ENCODE measurements at regions not wholly inside any gene's neighbourhood (a gene's known extent, or its start where the extent isn't known, plus 50 kb on each side); places are given as distances from the start of the nearest gene placed in this dataset.

- ATAC-seq, result no peak
These were observed 626.6 kb upstream of the TMEM132C start for GRCh38 chr12:127640181-127640886.

DNA sequence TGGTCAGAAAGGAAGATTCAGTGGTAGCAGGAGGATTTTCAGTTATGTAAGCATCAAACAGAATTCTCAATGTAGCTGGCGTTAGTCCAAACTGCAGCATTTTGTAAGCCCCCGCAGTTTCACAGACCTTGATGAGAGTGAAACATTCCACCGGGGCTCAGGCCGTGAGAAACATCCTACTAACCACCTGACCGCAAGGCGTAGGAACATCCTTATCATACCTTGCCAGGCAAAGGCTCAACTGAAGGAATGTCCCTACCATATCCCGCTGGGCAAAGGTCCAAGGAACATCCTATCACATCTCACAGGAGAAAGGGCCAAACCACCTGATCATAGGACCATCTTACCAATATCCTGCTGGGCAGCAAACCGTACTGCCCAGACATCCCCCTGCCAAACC is 624.8 kb upstream of the TMEM132C start:
- H3K4me1 Mint-ChIP-seq, result no peaks in the 10 kb centered on the region
- peaks cover 3% of the 10 kb centered on the region for H3K9me3 Mint-ChIP-seq
- no peak overlapping the region for H3K27ac Mint-ChIP-seq
- DNase-seq (ENCODE audit: low spot score in 2 of 2), result no peak
- H3K4me3 Mint-ChIP-seq, result no peak overlapping the region
- no peaks in the 10 kb centered on the region for H3K36me3 Mint-ChIP-seq
- no peak for ATAC-seq

More at GRCh38 chr12:127640181-127640886, 626.6 kb upstream of the TMEM132C start:
- DNase-seq (ENCODE audit: low spot score in 2 of 2), result no peak
- Mint-ChIP-seq H3K36me3 (no peaks in the 10 kb centered on the region), H3K27ac (no peak overlapping the region), H3K4me3 (no peak overlapping the region), H3K9me3 (peaks cover 3% of the 10 kb centered on the region), H3K4me1 (no peaks in the 10 kb centered on the region)

- no peak overlapping the region for H3K27ac Mint-ChIP-seq
- no peak overlapping the region for H3K4me3 Mint-ChIP-seq
- H3K4me1 Mint-ChIP-seq, result no peaks in the 10 kb centered on the region
- DNase-seq (ENCODE audit: low spot score in 2 of 2), result no peak
- no peak for ATAC-seq
- peaks cover 3% of the 10 kb centered on the region for H3K9me3 Mint-ChIP-seq
- H3K36me3 Mint-ChIP-seq, result no peaks in the 10 kb centered on the region
These were observed 618.6 kb upstream of the TMEM132C start for GRCh38 chr12:127648321-127648720.

DNA sequence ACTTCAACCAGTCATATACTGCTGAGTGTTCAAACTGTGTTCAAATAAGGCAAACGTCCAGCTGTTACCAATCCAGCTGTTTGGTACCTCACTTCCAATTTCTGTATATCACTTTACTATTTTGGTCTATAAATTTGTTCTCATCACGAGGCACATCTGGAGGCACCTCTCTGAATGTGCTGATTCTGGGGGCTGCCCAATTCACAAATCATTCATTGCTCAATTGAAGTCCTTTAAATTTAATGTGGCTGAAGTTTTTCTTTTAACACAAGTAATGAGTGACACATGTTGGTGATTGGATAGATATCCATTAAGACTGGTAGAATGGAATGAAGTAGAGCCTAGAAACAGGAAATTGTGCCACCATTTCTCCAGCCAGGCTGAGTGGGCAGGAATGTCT is 617.0 kb upstream of the TMEM132C start:
- Mint-ChIP-seq H3K9me3 (peaks cover 7% of the 10 kb centered on the region), H3K27ac (no peak overlapping the region), H3K4me3 (no peak overlapping the region), H3K4me1 (no peaks in the 10 kb centered on the region), H3K36me3 (no peaks in the 10 kb centered on the region)
- ATAC-seq (no peak), DNase-seq (ENCODE audit: low spot score in 2 of 2) (no peak)

DNA sequence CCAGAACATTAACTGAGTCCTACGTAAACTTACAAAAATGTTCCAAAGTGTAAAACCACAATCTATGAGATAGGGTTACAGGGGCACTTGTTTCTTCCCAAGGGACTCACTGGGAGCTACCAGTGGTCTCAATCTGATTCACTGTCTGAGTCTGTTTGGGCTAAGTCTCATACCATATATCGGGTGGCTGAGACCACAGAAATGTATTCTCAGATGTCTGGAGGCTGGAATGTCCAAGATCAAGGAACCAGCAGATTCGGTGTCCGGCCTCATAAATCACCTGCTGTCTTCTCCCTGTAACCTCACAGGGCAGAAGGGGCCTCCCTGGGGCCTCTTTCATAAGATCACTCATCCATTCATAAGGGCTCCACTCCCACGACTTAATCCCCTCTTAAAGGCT is 616.3 kb upstream of the TMEM132C start:
- H3K9me3 Mint-ChIP-seq, result peaks cover 7% of the 10 kb centered on the region
- no peak overlapping the region for H3K4me3 Mint-ChIP-seq
- DNase-seq (ENCODE audit: low spot score in 2 of 2) (no peak), ATAC-seq (no peak)
- H3K4me1 Mint-ChIP-seq, result no peaks in the 10 kb centered on the region
- no peak overlapping the region for H3K27ac Mint-ChIP-seq
- no peaks in the 10 kb centered on the region for H3K36me3 Mint-ChIP-seq

DNA sequence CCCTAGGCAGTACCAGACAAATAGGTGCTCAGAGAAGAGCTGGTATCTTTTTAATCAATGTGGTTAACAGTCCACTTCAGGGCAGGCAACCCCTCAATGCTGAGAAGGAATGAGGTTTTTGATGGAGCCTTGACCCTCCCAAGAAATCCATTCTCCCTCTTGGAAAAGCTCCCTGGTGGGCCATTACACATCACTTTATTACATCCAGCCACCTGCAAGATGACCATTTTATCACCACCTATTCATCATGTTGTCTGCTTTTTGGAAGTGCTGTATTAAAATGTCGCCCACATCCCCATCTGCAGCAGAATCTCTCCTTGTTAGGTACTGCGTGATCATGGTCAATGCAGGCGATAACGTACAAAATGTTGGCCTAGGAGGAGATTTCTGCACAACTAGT is 614.7 kb upstream of the TMEM132C start:
- no peaks in the 10 kb centered on the region for H3K4me1 Mint-ChIP-seq
- DNase-seq (ENCODE audit: low spot score in 2 of 2) (no peak), ATAC-seq (no peak)
- H3K4me3 Mint-ChIP-seq, result no peak overlapping the region
- H3K36me3 Mint-ChIP-seq, result no peaks in the 10 kb centered on the region
- H3K9me3 Mint-ChIP-seq, result peaks cover 7% of the 10 kb centered on the region
- H3K27ac Mint-ChIP-seq, result no peak overlapping the region

- peaks cover 7% of the 10 kb centered on the region for H3K9me3 Mint-ChIP-seq
- no peaks in the 10 kb centered on the region for H3K36me3 Mint-ChIP-seq
- no peak overlapping the region for H3K27ac Mint-ChIP-seq
- no peak overlapping the region for H3K4me3 Mint-ChIP-seq
- ATAC-seq, result no peak
- no peaks in the 10 kb centered on the region for H3K4me1 Mint-ChIP-seq
- no peak for DNase-seq (ENCODE audit: low spot score in 2 of 2)
These were observed 612.5 kb upstream of the TMEM132C start for GRCh38 chr12:127654383-127654985.

DNA sequence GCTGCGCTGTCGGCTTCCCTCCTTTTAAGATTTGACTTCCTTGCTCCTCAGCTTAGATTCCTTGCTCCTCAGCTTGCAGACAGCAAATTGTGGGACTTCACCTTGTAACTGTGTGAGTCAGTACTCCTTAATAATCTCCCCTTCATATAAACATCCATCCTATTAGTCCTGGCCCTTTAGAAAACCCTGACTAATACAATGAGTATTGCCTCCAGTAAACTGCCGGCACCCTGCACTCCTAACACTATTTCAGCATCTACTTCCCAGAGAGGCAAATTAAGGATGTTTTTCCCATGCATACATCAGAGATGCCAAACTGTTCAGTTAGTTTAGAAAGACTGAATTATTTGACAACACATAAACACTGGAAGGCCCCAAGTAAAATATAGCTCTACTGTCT is 611.3 kb upstream of the TMEM132C start:
- Mint-ChIP-seq H3K36me3 (no peaks in the 10 kb centered on the region), H3K9me3 (peaks cover 7% of the 10 kb centered on the region), H3K4me1 (no peaks in the 10 kb centered on the region), H3K27ac (no peak overlapping the region), H3K4me3 (no peak overlapping the region)
- ATAC-seq (no peak), DNase-seq (ENCODE audit: low spot score in 2 of 2) (no peak)

- ATAC-seq (no peak), DNase-seq (ENCODE audit: low spot score in 2 of 2) (no peak)
- no peak overlapping the region for H3K27ac Mint-ChIP-seq
- no peaks in the 10 kb centered on the region for H3K36me3 Mint-ChIP-seq
- no peaks in the 10 kb centered on the region for H3K4me1 Mint-ChIP-seq
- no peak overlapping the region for H3K4me3 Mint-ChIP-seq
- H3K9me3 Mint-ChIP-seq, result peaks cover 7% of the 10 kb centered on the region
These were observed 610.7 kb upstream of the TMEM132C start for GRCh38 chr12:127656266-127656665.

- Mint-ChIP-seq H3K4me1 (no peaks in the 10 kb centered on the region), H3K36me3 (no peaks in the 10 kb centered on the region), H3K4me3 (no peak overlapping the region), H3K27ac (no peak overlapping the region), H3K9me3 (peaks cover 5% of the 10 kb centered on the region)
- no peak for ATAC-seq
- no peak for DNase-seq (ENCODE audit: low spot score in 2 of 2)
These were observed 609.9 kb upstream of the TMEM132C start for GRCh38 chr12:127657036-127657435.

GRCh38 chr12:127660961-127661360 is 606.0 kb upstream of the TMEM132C start:
- Mint-ChIP-seq H3K27ac (no peak overlapping the region), H3K9me3 (peaks cover 5% of the 10 kb centered on the region), H3K4me3 (no peak overlapping the region), H3K36me3 (no peaks in the 10 kb centered on the region), H3K4me1 (no peaks in the 10 kb centered on the region)
- ATAC-seq, result no peak
- no peak for DNase-seq (ENCODE audit: low spot score in 2 of 2)

DNA sequence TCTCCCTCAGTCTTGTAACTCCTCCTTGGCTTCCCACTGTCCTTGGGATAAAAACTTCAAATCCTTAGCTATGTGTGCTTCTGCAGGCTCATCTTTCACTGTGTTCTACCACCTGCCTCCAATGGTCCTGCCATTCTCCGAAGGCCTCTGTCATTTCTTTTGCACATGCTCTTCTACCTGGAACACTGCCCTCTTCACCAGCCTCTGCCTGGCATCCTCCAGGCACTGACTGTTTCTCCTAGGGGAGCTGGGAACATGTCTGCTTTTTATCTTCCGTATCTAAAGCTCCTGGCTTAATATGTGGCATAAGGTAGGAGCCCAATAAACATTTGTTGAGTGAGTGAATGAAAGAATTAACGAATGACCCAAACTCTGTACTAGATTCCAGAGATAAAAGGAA is 603.3 kb upstream of the TMEM132C start:
- H3K27ac Mint-ChIP-seq, result no peak overlapping the region
- peaks cover 5% of the 10 kb centered on the region for H3K9me3 Mint-ChIP-seq
- no peak for DNase-seq (ENCODE audit: low spot score in 2 of 2)
- no peaks in the 10 kb centered on the region for H3K4me1 Mint-ChIP-seq
- H3K36me3 Mint-ChIP-seq, result no peaks in the 10 kb centered on the region
- no peak for ATAC-seq
- H3K4me3 Mint-ChIP-seq, result no peak overlapping the region

DNA sequence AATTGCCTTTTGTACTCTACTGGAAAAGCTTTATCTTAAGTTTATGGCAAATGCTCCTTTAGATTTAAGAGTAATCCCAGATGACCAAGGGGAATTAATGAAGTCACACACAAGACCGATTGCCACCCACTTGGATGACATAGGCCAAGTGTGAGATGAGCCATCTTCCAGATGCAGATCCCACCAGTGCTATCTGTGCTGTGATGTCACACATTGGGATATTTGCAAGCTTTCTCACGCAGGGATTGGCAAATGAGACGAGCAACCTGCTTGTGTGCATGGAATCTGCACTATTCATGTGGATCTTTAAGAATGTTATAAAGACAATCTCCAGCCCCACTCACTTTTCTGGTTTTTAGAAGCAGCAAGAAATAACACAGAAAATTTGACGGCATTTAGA is 602.1 kb upstream of the TMEM132C start:
- no peaks in the 10 kb centered on the region for H3K36me3 Mint-ChIP-seq
- ATAC-seq, result no peak
- H3K27ac Mint-ChIP-seq, result no peak overlapping the region
- no peaks in the 10 kb centered on the region for H3K4me1 Mint-ChIP-seq
- no peak overlapping the region for H3K4me3 Mint-ChIP-seq
- peaks cover 5% of the 10 kb centered on the region for H3K9me3 Mint-ChIP-seq
- DNase-seq (ENCODE audit: low spot score in 2 of 2), result no peak

GRCh38 chr12:127667131-127667685 is 599.8 kb upstream of the TMEM132C start:
- DNase-seq (ENCODE audit: low spot score in 2 of 2) (no peak), ATAC-seq (no peak)
- peaks cover 5% of the 10 kb centered on the region for H3K9me3 Mint-ChIP-seq
- H3K27ac Mint-ChIP-seq, result no peak overlapping the region
- no peak overlapping the region for H3K4me3 Mint-ChIP-seq
- H3K36me3 Mint-ChIP-seq, result no peaks in the 10 kb centered on the region
- H3K4me1 Mint-ChIP-seq, result no peaks in the 10 kb centered on the region

- no peak overlapping the region for H3K27ac Mint-ChIP-seq
- H3K9me3 Mint-ChIP-seq, result no peaks in the 10 kb centered on the region
- no peak for DNase-seq (ENCODE audit: low spot score in 2 of 2)
- no peak overlapping the region for H3K4me3 Mint-ChIP-seq
- H3K36me3 Mint-ChIP-seq, result no peaks in the 10 kb centered on the region
- H3K4me1 Mint-ChIP-seq, result no peaks in the 10 kb centered on the region
- no peak for ATAC-seq
These were observed 596.7 kb upstream of the TMEM132C start for GRCh38 chr12:127670294-127670693.

DNA sequence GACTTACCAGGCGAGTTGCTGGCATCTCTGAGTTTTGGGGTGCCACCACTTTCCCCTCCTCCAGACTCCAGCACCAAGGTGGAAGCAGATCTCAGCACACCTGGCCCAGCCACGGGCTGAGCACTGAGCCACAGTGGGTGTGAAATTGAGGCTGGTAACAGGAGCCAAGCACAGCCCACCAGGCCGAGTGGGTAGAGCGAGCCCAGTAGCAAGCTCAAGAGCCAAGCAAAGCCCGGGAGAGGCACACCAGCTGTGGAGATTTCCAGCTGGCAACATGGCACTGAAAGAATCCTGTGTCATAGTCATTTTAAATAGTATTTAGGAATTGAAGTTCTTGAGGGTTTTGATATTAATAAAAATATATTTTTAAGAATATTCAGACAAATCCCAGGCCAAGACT is 596.2 kb upstream of the TMEM132C start:
- H3K4me1 Mint-ChIP-seq, result no peaks in the 10 kb centered on the region
- H3K9me3 Mint-ChIP-seq, result no peaks in the 10 kb centered on the region
- DNase-seq (ENCODE audit: low spot score in 2 of 2) (no peak), ATAC-seq (no peak)
- H3K27ac Mint-ChIP-seq, result no peak overlapping the region
- H3K36me3 Mint-ChIP-seq, result no peaks in the 10 kb centered on the region
- H3K4me3 Mint-ChIP-seq, result no peak overlapping the region

Measured in stimulated activated effector memory CD8-positive, alpha-beta T cell treated with anti-CD3 and anti-CD28 coated beads, Interleukin-12 subunit alpha, Interleukin-12 subunit beta, amount 100 ng/mL, for 72 hours (primary cell).